H1 (cell line): ENCODE measurements at regions not wholly inside any gene's neighbourhood (a gene's known extent, or its start where the extent isn't known, plus 50 kb on each side); places are given as distances from the start of the nearest gene placed in this dataset.

Source experiments
- SIX5 ChIP-seq: IDR thresholded peaks from 2 replicates; pipeline ENCODE4 v1.6.1; 2011; ENCODE audit warnings: mild to moderate bottlenecking, low read depth, low read length
- ZNF274 ChIP-seq: IDR thresholded peaks from 2 replicates; pipeline ENCODE4 v1.7.0; 2012; ENCODE audit warnings: low read length, borderline replicate concordance; ENCODE audit errors: extremely low read depth

DNA sequence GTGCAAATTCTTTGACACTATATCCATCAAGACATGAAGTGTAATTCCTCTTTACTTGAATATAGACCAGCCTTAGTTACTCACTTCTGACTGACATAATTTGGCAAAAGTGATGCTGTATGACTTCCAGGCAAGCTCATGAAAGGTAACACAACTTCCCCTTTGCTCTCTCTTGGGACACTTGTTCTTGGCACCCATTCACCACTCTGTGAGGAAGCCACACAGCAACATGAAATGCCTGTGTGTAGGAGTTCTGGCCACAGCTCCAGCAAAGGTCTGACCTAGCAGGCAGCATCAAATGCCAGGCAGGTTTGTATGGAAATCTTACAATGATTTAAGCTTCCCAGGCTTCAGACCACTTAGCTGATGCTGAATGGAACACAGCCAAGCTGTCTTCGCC, 280.3 kb downstream of the PDHA2 start (continued):
- no peak for TF ChIP-seq SIX5
- TF ChIP-seq ZNF274, result no peak
